ENCODE measurements at regions not wholly inside any gene's neighbourhood (a gene's known extent, or its start where the extent isn't known, plus 50 kb on each side); places are given as distances from the start of the nearest gene placed in this dataset.

DNA sequence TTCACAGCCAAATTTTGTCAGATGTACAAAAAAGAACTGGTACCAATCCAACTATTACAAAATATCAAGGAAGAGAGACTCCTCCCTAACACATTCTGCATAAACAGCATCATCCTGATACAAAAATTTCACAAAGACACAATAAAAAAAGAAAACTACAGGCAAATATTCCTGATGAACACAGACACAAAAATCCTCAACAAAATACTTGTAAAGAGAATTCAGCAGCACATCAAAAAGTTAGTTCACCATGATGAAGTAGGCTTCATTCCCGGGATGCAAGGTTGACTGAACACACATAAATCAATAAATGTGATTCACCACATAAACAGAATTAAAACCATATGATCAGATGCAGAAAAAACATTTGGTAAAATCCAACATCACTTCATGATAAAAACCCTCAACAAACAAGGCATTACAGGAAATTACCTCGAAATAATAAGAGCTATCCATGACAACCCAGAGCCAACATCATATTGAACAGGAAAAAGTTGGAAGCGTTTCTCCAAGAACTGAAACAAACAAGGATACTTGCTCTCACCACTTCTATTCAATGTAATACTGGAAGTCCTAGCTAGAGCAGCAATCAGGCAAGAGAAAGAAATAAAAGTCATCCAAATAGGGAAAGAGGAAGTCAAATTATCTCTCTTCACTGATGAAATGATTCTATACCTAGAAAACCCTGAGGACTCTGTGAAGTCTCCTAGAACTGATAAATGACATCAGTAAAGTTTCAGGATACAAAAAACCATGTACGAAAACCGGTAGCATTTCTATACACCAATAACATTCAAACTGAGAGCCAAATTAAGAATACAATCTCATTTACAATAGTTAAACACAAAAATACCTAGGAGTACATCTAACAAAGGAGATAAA lies 223.1 kb downstream of the REEP3 start:
- no peak for DNase-seq (ENCODE audit: low read depth)

DNA sequence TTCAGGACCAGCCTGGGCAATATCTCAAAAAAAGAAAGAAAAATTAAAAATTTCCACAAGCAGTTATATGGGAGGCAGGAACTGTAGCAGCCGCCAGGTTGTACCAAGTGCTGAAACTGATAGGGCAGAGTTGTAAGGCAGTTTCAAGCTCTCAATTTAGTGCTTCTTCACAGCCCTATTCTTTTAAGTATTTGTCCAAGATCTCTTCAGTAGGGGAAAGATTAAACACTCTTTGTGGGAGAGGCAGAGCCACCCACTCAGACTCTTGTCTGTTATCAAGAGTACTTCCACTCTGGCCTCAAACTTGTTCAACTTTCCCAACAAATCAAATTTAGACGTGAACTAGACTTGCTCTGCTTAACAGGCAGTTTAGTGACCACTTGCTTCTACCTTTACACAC lies 228.7 kb downstream of the REEP3 start:
- no peak for DNase-seq (ENCODE audit: low read depth)

DNA sequence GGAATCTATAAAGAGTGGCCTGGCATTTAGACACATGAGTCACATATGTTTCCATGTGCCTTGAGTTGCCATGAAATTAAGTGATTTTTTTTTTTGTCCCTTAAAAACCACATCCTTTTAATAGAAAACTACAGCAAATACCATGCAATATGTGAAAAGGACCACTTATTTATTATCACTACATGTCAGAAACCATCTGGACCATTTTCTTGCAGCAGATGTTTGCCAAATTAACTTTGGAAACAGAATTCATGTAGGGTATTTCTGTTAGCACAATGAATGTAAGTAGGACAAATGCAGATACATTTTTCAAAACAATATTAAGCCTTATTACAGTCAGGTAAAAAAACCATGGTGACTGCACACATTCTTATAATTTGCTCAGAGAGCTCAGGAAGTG lies 230.6 kb downstream of the REEP3 start:
- no peak for DNase-seq (ENCODE audit: low read depth)

DNA sequence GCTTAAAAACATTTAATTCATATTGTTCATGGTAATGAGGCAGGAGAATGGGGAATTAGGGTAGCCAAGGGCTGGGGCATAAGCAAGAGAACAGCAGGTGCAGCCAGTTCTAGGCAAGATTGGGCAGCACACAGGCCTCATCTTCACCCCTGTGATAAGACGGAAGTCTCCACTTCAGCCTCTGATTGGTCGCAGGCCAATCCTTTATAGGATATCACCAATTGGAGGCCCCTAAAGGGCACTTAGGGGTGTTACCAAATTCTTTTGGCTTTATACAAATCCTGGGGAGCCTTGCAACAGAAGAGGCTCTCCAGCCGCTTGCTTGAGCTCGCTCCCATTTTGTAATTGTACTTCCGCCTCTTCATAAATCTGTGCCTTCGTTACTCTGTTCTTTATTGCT lies 231.1 kb downstream of the REEP3 start:
- DNase-seq (ENCODE audit: low read depth) = no peak

DNA sequence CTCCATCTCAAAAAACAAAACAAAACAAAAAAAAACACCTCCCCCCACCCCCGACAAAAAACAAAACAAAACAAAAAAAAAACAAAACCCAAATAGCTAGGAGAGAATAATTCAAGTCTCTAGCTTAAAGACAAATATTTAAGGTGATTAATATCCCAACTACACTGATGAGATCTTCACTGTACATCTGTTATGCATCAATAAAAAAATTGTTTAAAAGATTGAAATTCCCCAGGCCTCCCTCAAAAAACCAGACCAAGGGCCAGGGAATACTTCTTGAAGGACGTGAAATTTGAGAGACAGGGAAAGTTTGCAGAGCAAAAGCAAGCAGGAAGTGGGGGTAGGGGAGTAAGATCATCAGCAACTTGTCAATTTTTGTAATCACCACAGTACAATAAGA lies 232.6 kb downstream of the REEP3 start:
- no peak for DNase-seq (ENCODE audit: low read depth)

DNA sequence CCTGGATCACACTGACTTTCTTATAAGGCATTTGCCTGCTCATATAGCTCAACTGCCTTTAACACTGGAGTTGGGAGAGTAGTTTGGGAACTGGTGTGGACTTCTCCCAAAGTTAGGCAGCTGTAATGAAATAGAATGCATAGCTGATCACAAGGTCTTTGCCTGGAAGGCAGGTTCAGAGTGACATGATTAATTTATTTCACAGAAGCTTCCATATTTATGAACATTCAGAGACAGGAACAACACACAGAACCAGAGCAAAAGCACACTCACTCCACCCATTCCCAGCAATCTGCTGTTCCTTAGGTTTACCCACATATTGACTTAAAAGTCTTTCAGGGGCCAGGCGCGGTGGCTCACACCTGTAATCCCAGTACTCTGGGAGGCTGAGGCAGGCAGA lies 234.2 kb downstream of the REEP3 start:
- no peak for DNase-seq (ENCODE audit: low read depth)

DNA sequence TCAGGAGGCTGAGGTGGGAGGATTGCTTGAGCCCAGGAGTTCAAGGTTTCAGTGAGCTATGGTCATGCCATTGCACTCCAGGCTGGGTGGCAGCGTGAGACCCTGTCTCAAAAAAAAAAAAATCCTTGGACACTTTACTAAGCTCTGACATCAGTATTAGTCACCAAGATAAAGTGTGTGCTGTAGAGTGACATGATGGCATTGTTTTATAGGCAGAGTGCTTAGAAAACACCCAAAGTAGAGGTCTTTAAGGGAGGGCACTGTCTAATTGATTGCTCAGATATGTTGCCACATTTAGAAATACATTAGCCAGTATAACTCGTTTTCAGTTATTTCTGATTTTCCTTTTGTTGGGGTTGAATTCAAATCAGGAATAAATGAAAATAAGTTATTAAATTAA lies 235.9 kb downstream of the REEP3 start:
- no peak for DNase-seq (ENCODE audit: low read depth)

DNA sequence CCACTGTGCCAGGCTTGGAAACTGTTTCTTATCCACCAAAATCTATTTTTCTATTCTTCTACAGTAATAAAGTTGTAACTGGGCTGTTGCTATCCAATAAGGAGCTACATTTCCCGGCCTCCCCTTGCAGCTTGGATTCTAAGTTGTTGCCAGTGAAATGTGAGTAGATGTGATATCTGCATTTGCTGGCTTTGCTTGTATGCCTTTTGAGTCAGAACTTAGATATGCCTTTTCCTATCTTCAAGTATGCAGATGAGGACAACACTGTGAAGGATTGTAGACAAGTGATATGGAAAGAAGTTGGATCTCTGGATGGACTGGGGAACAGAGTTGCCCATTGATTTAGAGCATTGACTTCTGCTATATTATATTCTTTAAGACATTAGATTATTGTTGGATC lies 236.9 kb downstream of the REEP3 start:
- DNase-seq (ENCODE audit: low read depth) = no peak

DNA sequence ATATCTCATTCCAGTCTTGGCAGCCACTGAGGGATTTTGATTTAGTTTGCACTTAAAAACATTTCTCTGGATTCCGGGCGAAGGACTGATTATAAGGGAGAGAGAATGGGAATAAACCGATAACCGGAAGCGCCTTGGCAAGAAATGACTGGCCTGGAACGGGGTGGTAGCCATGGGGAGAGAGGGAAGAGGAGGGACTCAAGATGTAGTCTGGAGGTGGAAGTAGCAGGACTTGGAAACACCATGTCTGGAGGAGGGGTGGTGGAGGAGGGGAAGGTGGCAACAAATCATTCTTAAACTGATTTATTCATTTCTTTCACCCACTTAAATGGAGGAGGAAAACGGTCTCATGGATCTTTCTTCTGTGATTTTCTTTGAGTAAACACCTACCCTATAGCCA lies 238.1 kb downstream of the REEP3 start:
- no peak for DNase-seq (ENCODE audit: low read depth)

DNA sequence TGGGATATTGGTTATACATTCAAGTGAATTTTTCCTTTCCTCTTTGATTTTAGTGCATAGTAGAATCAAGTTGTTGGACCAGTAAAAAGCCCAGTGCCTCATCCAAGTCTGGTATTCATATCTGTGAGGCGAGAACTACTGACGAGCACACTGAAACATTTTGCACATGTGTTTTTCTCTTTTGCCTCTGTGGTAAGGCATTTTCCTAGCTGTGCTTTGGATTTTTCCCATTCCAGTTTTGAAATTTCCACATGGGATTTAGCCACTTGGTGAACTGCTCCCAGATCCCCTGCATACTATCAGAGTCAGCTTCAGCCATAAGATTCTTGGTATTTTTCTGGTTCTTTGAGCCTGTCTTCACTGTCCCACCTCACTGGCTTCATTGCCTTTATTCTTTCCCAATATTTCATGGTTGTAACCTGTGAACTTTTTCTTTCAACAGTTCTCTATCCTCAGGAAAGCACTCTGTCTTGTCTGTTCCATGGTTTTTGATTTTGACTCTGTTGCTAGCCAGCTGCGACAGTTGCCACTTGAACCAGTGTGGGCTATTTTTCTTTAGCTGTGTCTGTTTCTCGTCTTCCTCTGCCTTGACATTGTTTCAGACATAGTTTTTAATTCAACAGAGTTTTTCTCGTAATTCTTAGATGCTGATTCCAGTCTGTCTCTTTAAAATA lies 239.0 kb downstream of the REEP3 start:
- no peak for DNase-seq (ENCODE audit: low read depth)

DNA sequence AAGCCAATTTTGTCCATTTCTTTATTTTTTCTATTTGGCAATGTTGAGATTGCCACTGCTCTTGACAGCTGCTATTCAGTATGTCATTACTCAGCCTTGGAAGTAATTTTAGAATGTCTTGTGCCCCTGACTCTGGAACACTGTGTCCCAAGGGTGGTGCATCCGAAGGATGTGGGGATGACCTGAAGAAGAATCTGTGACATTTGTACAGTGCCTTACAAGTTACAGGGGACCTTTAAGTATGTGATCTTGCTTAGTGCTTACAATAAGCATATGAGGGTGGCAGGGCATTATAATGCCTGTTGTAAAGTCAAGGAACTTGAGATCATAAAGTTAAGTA lies 239.5 kb downstream of the REEP3 start:
- no peak for DNase-seq (ENCODE audit: low read depth)

DNA sequence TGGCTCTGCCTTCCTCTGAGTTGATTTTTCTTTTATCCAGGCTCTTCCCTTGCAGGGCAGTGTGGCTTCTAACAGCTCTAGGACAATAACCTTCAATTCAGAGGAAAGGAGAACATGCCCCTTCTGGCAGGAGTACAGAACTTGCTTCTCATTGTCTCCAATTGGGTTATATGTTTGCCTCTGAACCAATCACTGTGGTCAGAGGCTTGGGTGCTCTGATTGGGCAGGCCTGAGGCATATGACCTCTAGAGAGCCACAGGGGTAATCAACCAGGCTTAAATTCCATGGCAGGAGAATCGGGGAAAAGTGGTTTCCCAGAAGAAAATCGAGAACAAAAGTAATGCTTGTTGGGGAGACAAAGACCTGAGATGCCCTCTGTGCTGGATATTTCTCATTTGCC lies 240.0 kb downstream of the REEP3 start:
- no peak for DNase-seq (ENCODE audit: low read depth)

DNA sequence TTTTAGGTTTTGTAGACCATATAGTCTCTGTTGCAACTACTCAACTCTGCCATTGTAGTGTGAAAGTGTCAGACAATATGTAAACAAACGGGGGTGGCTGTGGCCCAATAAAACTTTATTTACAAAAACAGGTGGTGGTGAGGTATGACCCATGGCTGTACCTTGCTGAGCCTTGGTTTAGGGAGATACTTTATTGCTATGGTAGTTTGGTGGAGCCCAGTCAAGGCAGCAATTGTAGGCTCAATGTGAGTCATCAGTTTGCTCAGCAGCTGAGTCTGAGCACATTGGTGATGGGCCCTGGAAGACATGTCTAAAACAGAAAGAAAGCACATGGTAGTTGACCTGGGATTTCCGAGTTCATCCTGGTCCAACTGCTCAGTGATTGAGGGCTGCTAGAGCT lies 242.5 kb downstream of the REEP3 start:
- no peak for DNase-seq (ENCODE audit: low read depth)

DNA sequence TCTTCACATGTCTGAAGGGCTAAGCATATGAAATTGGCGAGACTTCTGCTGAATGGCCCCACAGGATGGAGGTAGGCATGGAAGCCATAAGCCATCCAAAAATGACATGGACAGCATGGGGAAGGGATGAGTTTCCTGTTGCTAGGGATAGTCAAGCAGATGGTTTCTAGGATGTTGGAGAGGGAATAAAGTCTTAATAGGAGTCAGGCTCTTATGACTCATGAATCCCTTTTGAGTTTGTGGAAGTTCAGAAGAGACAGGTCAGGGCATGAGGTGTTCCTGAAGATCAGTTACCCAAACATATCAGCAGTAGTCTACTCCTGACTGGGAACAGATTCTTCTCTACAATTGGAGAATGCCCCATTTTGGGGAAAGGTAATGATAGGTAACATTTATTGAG lies 243.9 kb downstream of the REEP3 start:
- no peak for DNase-seq (ENCODE audit: low read depth)

DNA sequence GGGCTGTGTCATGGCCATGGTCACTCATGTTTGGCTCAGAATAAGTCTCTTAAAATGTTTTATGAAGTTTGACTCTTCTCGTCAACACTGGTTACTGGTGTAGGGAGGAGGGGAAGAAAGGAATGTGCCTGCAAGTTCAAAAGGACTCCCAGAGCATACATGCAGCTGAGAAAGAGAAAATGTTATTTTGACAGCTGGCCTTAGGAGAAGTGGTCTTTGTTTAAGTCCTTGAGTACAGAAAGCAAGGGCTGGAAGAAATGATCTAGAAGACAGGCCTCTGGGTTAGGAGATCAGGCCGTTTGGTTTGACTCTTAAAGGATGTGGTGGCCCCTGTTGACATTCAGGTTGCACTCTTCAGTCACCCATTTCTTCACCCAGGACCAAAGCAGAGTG lies 245.5 kb downstream of the REEP3 start:
- no peak for DNase-seq (ENCODE audit: low read depth)

DNA sequence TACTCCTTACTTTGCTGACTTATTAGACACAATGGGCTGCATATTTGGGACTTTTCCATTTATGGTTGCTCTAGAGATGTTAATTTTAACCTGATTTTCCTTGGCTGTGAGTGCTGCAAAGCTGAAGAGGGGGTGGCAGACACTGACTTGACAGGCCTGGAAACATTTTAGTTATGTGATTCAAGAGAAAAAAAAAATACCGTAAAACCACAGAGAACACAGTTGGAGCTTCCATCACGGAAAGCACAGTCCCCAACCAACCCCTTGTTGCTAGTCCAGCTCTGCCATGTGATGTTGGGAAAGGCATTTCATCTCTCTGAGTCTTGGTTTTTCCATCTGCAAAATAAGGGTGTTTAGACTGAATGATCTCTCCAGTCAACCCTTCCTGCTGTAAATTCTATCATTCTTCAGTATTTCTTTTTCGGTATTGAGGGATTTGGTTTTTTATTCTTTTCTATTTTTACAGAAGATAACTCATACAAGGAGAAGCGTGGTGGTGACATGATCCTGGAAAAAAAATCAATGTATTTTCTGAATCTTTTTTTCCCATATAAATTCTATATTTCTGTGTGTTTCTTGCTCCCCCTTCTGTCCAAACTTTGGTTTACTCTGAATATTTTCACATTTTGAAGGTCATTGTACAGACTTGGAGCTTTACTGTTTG lies 246.1 kb downstream of the REEP3 start:
- no peak for DNase-seq (ENCODE audit: low read depth)

DNA sequence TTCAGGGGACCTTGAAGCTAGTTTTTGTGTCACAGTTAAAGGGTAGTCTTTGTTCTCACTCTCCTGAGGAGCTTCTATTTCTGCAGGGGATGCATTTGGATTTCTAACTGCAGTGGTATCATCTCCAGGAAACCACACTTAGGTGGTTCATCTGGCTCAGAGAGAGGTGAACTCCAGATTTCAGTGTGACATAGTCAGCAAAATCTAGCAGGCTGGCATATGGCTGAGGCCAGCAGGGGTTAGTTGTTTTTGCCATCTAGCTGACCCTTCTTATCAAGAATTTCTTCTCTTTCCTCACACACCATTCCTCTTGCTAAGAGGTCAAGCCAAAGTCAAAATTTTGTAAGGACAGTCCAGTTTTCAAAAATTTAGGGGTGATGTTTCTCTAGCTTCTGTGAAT lies 248.2 kb downstream of the REEP3 start:
- DNase-seq (ENCODE audit: low read depth) = no peak

DNA sequence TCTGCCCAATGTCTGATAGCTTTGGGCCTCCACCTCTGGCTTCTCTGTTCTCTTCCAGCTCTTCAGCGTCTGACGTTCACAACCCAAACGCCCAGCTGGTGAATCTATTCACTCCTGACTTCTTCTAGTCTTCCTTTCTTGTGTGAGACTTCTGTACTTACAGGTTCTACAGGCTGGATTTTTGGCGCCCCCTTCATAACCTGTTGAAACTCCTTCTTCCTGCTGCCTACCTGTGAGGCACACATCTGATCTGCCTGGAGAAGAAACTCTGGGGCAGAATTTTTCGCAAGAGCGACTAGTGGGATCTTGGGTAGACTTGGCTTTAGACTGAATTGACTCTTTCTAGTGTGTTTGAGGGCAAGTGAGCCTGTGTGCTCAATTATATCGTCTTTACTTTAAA lies 249.3 kb downstream of the REEP3 start:
- no peak for DNase-seq (ENCODE audit: low read depth)

DNA sequence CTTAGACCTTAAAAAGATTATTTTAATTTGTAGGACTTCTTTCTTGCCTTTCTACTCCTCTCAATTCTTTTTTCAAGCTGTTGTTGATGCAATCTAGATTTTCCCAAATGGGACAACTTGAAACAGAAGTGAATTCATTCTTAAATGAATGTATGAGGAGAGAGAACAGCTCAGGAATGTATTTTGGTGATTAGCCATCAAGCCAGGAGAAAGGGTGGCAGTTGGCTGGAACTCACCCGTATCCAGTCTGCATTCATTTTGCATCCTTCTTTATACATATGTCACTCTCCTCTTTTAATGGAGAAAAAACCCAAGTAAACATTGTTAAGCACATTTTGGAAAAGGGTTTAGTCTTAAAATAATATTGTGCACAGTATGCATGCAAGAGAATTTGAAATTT lies 251.3 kb downstream of the REEP3 start:
- no peak for DNase-seq (ENCODE audit: low read depth)

DNA sequence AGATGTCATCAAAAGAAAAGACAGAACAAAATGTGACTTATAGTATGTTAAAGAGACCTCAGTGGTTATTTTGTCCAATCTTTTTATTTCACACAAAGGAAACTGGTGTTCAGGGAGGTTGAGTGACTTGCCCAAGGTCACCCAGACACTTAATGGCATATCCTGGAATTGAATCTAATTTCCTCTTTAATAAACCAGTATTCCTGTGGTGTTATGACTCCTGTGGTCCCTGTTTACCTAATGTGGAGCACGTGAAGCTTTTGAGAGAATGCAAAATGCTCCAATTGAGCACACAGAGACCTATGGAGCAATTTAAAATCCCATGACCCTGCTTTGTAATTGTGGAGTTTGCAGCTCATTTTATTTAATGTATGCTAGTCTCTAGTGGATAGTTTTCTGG lies 251.9 kb downstream of the REEP3 start:
- DNase-seq (ENCODE audit: low read depth) = no peak

DNA sequence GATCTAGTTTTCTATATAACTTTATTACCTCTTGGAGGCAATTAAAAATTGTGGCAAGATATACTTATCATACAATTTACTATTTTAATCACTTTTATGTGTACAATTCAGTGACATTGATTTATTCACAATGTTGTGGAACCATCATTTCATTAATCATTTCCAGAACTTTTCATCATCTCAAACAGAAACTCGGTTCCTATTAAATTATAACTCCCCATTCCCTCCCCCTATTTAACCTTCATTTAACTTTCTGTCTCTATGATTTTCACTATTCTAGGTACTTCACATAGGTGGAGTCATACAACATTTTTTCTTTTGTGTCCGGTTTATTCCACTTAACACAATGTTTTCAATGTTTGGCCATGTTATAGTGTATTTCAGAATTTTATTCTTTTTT lies 252.8 kb downstream of the REEP3 start:
- no peak for DNase-seq (ENCODE audit: low read depth)

DNA sequence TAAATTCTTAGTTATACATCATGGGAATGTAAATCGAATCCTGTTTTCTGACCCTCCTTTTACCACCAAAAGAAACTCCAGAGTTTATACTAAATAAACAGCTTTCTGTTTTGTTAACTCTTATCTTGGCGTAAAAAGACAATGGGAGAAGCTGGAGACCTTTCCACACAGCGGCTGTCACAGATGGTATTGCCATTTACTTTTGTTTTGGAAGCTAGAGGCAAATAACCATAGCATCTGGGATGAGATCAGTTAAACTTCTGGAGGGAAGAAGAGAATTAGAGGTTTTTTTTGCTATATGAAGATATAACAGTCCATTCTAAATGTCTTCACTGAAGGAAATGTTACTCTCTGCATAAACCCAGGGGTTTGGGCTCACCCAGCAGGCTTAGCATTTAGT lies 258.9 kb downstream of the REEP3 start:
- no peak for DNase-seq (ENCODE audit: low read depth)

DNA sequence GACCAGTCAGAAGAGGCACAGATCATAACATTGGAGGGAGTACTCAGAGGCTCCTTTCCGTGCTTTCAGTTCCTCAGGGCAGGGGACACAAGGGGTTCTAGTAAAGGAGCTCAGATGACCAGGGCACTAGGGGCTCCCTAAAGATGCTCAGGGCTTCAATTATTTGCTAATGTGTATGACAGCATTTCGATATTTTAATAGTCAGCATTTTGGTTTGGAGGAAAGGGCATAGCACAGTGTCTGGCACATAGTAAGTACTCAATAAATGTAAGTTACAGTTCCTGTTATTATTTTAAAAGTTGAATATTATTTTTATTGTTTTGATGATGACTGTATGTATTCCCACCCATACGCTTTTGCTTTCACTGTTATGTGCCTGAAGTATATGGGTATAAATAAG lies 260.0 kb downstream of the REEP3 start:
- no peak for DNase-seq (ENCODE audit: low read depth)
